PC-9 (cell line): ENCODE measurements at regions not wholly inside any gene's neighbourhood (a gene's known extent, or its start where the extent isn't known, plus 50 kb on each side); places are given as distances from the start of the nearest gene placed in this dataset.

Source experiments
- BruUV-seq: library from RNA; stranded (reverse); fragments of 400-500 nt; replicated peaks from 2 replicates; lab custom pipeline; 2021; lab: Mats Ljungman, UMichigan
- CTCF ChIA-PET: fragments of 300-600 bp; sonication (Branson Sonifier 250); formaldehyde crosslinking; loops from one replicate; lab custom pipeline; 2022; ENCODE audit warnings: antibody characterized with exemption; lab: Charles Lee
- POLR2A ChIA-PET: fragments of 300-600 bp; sonication (Branson Sonifier 250); formaldehyde crosslinking; loops from one replicate; lab custom pipeline; 2022; ENCODE audit warnings: antibody characterized with exemption; ENCODE audit not compliant: unreplicated experiment; lab: Charles Lee
- DNase-seq, 2 experiments: peaks; one replicate each; pipeline versions ENCODE4 v3.0.0 to v3.0.0-alpha.2; 2015 to 2022; ENCODE audit warnings: mixed read lengths in 1 of 2
- H2AFZ ChIP-seq: fragments of 200-600 bp; sonication (generic); 2 replicates; pipeline ENCODE4 v1.8.1; 2017; ENCODE audit warnings: antibody characterized with exemption
- H3F3A ChIP-seq: fragments of 200-600 bp; sonication (generic); 2 replicates; pipeline ENCODE4 v1.8.1; 2017; ENCODE audit warnings: antibody characterized with exemption, mild to moderate bottlenecking, low read depth; ENCODE audit not compliant: insufficient read depth
- H3K27ac ChIP-seq: fragments of 200-600 bp; sonication (generic); 2 replicates; pipeline ENCODE4 v1.6.1; 2016; ENCODE audit warnings: mixed run types
- H3K27me3 ChIP-seq: fragments of 200-600 bp; sonication (generic); 2 replicates; pipeline ENCODE4 v1.6.1; 2016; ENCODE audit warnings: low read depth, mixed run types; ENCODE audit not compliant: insufficient read depth
- H3K36me3 ChIP-seq: fragments of 200-600 bp; sonication (generic); 2 replicates; pipeline ENCODE4 v1.6.1; 2016; ENCODE audit warnings: low read depth, mixed run types
- H3K4me1 ChIP-seq: fragments of 200-600 bp; sonication (generic); replicated peaks from 2 replicates; pipeline ENCODE4 v1.6.1; 2016; ENCODE audit warnings: mixed run types; ENCODE audit not compliant: insufficient read depth
- H3K4me2 ChIP-seq: fragments of 200-600 bp; sonication (generic); 2 replicates; pipeline ENCODE4 v1.6.1; 2017; ENCODE audit warnings: mixed run types
- H3K4me3 ChIP-seq: fragments of 200-600 bp; sonication (generic); 2 replicates; pipeline ENCODE4 v1.6.1; 2016; ENCODE audit warnings: mixed run types
- H3K79me2 ChIP-seq: fragments of 200-600 bp; sonication (generic); 2 replicates; pipeline ENCODE4 v1.6.1; 2017; ENCODE audit warnings: low read depth, mixed run types
- H3K9me2 ChIP-seq: fragments of 200-600 bp; sonication (generic); 2 replicates; pipeline ENCODE4 v1.8.1; 2017; ENCODE audit warnings: mild to moderate bottlenecking; ENCODE audit not compliant: insufficient read depth
- H3K9me3 ChIP-seq: fragments of 200-600 bp; sonication (generic); 2 replicates; pipeline ENCODE4 v1.8.1; 2016; ENCODE audit warnings: low read depth; ENCODE audit not compliant: insufficient read depth
- H4K20me1 ChIP-seq: fragments of 200-600 bp; sonication (generic); 2 replicates; pipeline ENCODE4 v1.8.1; 2017; ENCODE audit not compliant: insufficient read depth
- EZH2 ChIP-seq: fragments of 200-600 bp; sonication (generic); IDR thresholded peaks from 2 replicates; pipeline ENCODE4 v1.8.0; 2017; ENCODE audit warnings: antibody characterized with exemption, low read depth
- intact Hi-C: fragments of 100-400 bp; cut with micrococcal nuclease; formaldehyde crosslinking; loops from one replicate; pipeline ENCODE4 v1.10.0; 2022; ENCODE audit not compliant: unreplicated experiment
- TF ChIP-seq, protein P1 (sequence below): fragments of 200-600 bp; sonication (generic); conservative IDR thresholded peaks from 2 replicates; pipeline ENCODE4 v1.6.1; 2017; ENCODE audit warnings: mixed run types, antibody characterized with exemption, mild to moderate bottlenecking, moderate library complexity

DNA sequence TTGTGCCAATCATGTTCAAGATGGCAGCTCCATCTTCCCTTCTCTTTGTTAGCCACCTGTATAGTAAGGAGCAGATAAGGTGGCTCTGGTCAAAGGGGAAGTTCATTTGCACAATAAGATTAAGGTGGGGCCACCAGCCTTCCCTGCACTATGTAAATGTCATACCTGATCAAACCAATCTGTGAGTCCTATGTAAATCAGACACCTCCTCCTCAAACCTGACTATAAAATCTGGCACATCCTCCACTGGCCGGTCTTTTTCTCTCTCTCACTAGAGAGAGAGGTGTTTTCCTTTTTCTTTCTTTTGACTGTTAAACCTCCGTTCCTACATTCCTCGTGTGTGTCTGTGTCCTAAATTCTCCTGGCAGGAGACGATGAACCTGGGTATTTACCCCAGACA is 572.5 kb upstream of the AADAT start:
- no peaks in the 10 kb centered on the region for H3K9me3 ChIP-seq
- DNase-seq, result no peak
- no peaks in the 10 kb centered on the region for H3K9me2 ChIP-seq
- no peaks in the 10 kb centered on the region for H3F3A ChIP-seq
- H3K27ac ChIP-seq, result no peak overlapping the region
- TF ChIP-seq, protein P1, sequence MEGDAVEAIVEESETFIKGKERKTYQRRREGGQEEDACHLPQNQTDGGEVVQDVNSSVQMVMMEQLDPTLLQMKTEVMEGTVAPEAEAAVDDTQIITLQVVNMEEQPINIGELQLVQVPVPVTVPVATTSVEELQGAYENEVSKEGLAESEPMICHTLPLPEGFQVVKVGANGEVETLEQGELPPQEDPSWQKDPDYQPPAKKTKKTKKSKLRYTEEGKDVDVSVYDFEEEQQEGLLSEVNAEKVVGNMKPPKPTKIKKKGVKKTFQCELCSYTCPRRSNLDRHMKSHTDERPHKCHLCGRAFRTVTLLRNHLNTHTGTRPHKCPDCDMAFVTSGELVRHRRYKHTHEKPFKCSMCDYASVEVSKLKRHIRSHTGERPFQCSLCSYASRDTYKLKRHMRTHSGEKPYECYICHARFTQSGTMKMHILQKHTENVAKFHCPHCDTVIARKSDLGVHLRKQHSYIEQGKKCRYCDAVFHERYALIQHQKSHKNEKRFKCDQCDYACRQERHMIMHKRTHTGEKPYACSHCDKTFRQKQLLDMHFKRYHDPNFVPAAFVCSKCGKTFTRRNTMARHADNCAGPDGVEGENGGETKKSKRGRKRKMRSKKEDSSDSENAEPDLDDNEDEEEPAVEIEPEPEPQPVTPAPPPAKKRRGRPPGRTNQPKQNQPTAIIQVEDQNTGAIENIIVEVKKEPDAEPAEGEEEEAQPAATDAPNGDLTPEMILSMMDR, result no peak
- TF ChIP-seq EZH2, result no peak
- ChIA-PET CTCF (no interaction called here), POLR2A (no interaction called here)
- no peaks in the 10 kb centered on the region for H3K4me1 ChIP-seq
- no TSS peak for BruUV-seq
- H3K79me2 ChIP-seq, result no peaks in the 10 kb centered on the region
- H3K36me3 ChIP-seq, result no peaks in the 10 kb centered on the region
- H2AFZ ChIP-seq, result no peak overlapping the region
- H3K4me3 ChIP-seq, result no peak overlapping the region
- H3K4me2 ChIP-seq, result no peak overlapping the region
- intact Hi-C loops, result no loop called here
- H3K27me3 ChIP-seq, result no peaks in the 10 kb centered on the region
- no peaks in the 10 kb centered on the region for H4K20me1 ChIP-seq

DNA sequence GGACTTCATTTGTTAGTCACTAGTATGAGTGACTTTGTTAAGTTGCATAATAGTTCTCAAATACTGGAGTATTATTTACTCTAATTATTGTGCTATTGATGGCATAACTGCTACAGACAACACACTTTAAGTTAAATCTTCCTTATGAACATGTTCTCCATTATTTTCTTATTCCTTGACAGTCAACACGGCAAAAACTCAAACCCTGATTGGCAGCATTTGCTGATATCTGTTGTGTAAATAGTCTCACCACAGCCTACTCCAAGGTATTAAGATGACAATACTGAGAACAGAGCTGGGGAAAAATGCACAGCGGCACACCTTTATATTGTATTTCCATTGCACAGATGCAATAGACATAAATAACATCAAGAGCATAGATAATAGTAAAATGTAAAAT is 568.0 kb upstream of the AADAT start:
- ChIA-PET CTCF (no interaction called here), POLR2A (no interaction called here)
- Histone ChIP-seq H3K27me3 (no peaks in the 10 kb centered on the region), H2AFZ (no peak overlapping the region), H4K20me1 (no peaks in the 10 kb centered on the region), H3K9me2 (no peaks in the 10 kb centered on the region), H3K27ac (no peak overlapping the region), H3K4me1 (no peaks in the 10 kb centered on the region), H3K36me3 (no peaks in the 10 kb centered on the region), H3K4me2 (no peak overlapping the region), H3F3A (no peaks in the 10 kb centered on the region), H3K79me2 (no peaks in the 10 kb centered on the region), H3K4me3 (no peak overlapping the region), H3K9me3 (no peaks in the 10 kb centered on the region)
- no peak for DNase-seq
- TF ChIP-seq, protein P1, result no peak
- no peak for TF ChIP-seq EZH2
- intact Hi-C loops, result no loop called here
- BruUV-seq, result no TSS peak

DNA sequence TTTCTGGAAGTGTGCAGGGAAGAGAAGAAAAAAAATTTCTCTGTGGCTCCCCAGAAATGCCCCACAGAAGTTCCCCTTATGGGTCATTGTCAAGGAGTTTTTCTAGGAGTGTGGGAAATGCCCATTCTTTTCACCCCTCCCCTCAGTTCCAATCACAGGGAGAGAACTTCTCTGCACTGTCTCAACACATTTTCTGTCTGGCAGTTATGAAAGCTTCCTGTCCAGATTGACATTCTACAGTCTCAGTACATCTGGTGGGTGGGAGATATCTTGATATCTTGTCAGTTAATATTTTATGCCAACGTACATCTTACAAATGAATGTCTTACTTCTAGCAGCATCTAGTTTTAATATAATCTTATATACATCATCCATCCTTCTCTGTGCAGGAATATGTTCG is 566.8 kb upstream of the AADAT start:
- DNase-seq, result no peak
- Histone ChIP-seq H3K36me3 (no peaks in the 10 kb centered on the region), H3F3A (no peaks in the 10 kb centered on the region), H3K27ac (no peak overlapping the region), H3K4me1 (no peaks in the 10 kb centered on the region), H2AFZ (no peak overlapping the region), H3K4me3 (no peak overlapping the region), H3K79me2 (no peaks in the 10 kb centered on the region), H3K9me3 (no peaks in the 10 kb centered on the region), H4K20me1 (no peaks in the 10 kb centered on the region), H3K4me2 (no peak overlapping the region), H3K9me2 (no peaks in the 10 kb centered on the region), H3K27me3 (no peaks in the 10 kb centered on the region)
- CTCF ChIA-PET, result no interaction called here
- intact Hi-C loops, result no loop called here
- BruUV-seq, result no TSS peak
- TF ChIP-seq, protein P1, result no peak
- no peak for TF ChIP-seq EZH2
- POLR2A ChIA-PET, result no interaction called here
